Astrocyte of the spinal cord (primary cell): ENCODE measurements at regions not wholly inside any gene's neighbourhood (a gene's known extent, or its start where the extent isn't known, plus 50 kb on each side); places are given as distances from the start of the nearest gene placed in this dataset.

ENCODE experiments used
- DNase-seq: peaks from one replicate; pipeline ENCODE4 v3.0.0; 2011; ENCODE audit warnings: low read depth, low spot score
- H3K4me3 ChIP-seq: 2 replicates; pipeline ENCODE4 v1.5.1; 2011; ENCODE audit warnings: low read depth, mild to moderate bottlenecking, low read length, moderate library complexity
- in situ Hi-C: cut with HindIII; loops from 2 replicates; pipeline ENCODE4 v1.10.0; 2017; ENCODE audit warnings: low sequenced_read_pairs
- TF ChIP-seq, protein P1 (sequence below): IDR thresholded peaks from 2 replicates; pipeline ENCODE4 v1.5.1; 2012; ENCODE audit warnings: low read depth, mild to moderate bottlenecking, low read length, inconsistent platforms

DNA sequence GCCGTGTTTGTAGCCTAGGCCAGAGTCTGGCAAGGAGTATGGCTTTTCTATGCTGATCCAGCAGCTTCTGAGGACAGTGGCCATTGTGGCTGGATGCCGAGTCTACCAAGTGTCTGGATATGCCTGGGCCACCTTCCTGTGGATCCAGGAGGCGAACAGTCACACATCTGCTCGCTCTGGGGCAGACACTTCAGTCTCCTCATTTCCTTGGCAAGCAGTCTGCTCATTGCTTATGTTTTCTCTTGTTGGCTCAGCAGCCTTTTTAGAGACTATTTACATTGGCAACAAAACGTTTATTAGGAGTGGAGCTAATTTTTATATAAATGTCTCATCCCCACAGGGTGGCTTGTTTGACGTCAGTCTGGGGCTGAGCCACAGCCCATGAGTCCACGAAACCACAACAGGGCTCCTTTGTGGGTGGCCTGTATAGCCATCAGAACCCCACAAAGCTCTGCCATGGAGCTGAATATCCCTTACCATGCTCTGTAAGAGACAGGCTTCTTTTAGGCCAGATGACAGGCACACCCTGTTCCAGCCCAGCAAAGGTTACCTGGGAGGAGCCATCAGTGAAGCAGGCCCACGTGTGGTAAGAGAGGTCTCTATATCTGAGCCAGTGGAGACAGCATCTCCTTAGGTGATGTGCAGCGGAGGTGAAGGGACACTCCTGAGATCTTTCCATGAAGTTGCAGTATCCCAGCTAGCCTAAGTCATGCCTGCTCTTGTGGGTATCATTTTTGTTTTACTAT, 221.7 kb downstream of the DIRAS2 start:
- TF ChIP-seq, protein P1, sequence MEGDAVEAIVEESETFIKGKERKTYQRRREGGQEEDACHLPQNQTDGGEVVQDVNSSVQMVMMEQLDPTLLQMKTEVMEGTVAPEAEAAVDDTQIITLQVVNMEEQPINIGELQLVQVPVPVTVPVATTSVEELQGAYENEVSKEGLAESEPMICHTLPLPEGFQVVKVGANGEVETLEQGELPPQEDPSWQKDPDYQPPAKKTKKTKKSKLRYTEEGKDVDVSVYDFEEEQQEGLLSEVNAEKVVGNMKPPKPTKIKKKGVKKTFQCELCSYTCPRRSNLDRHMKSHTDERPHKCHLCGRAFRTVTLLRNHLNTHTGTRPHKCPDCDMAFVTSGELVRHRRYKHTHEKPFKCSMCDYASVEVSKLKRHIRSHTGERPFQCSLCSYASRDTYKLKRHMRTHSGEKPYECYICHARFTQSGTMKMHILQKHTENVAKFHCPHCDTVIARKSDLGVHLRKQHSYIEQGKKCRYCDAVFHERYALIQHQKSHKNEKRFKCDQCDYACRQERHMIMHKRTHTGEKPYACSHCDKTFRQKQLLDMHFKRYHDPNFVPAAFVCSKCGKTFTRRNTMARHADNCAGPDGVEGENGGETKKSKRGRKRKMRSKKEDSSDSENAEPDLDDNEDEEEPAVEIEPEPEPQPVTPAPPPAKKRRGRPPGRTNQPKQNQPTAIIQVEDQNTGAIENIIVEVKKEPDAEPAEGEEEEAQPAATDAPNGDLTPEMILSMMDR: no peak
- H3K4me3 ChIP-seq: no peak overlapping the region
- in situ Hi-C loops: no loop called here
- DNase-seq: peak; percentile 81

DNA sequence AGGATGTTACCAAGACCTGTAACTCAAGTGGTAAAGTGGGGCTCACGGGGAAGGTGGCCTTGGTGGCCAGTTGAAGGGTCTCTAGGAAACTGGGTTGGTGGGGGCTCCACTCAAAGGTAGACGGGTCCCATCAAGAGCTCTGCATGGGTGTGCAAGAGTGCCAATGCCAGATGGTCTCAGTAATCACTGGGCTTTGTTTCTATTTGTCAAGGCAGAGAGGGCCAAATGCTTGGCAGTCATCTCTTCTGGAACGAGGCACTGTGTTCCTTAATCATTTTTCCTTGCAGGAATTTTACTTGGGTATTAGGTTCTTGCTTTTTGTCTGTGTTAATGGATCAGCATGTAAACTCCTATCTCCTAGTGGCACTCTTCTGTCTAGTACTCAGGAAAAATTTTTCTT, 220.8 kb downstream of the DIRAS2 start:
- no peak for DNase-seq
- TF ChIP-seq, protein P1: no peak
- in situ Hi-C loops: no loop called here

DNA sequence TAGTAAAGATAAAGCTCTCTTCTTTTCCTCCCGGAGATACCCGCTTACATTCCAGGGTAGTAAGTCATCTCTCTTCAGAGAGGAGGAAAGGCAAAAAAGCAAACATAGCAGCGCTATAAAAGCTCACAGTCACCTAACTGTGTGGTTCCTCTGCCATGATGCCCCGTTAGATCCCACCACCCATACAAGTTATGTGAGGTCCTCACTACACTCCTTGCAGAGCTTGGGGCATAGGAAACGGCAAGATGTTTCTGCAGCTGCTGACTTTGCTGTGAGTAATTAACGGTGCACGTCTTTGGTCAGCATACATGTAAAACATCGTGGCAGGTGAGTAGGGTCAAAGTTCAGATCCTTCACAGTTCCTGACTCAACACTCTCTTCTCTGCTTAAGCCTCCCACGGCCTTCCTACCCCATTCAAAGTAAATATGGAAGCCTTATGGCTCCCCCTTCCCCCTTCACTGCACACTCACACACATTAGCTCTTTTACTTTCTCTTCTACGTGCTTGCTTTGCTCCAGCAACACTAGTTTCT, 218.9 kb downstream of the DIRAS2 start:
- DNase-seq: peak; percentile 12
- in situ Hi-C loops: no loop called here
- H3K4me3 ChIP-seq: no peak overlapping the region
- TF ChIP-seq, protein P1: no peak

More for the DNA sequence above, 220.8 kb downstream of the DIRAS2 start:
- H3K4me3 ChIP-seq: no peak overlapping the region

DNA sequence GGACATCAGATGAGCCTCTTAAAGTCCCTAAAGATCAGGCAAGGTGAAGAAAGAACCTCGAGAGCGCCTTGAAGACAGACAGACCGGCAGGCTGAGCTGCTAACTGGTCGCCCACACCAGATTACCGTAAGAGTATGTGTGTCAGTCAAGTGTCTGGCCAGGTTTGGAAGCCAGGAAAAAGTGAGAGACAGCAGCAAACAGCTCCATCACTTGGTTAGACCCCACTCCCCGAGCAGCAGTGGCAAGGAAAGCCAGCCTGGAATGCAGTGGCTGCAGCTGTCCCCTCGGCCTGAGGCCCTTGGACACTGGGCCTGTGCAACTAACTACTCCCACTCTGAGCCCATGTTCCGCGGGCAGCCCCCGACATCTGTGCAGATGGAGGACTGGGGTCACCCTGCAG, 214.1 kb downstream of the DIRAS2 start:
- DNase-seq: no peak
- TF ChIP-seq, protein P1: no peak
- H3K4me3 ChIP-seq: no peak overlapping the region
- in situ Hi-C loops: no loop called here

DNA sequence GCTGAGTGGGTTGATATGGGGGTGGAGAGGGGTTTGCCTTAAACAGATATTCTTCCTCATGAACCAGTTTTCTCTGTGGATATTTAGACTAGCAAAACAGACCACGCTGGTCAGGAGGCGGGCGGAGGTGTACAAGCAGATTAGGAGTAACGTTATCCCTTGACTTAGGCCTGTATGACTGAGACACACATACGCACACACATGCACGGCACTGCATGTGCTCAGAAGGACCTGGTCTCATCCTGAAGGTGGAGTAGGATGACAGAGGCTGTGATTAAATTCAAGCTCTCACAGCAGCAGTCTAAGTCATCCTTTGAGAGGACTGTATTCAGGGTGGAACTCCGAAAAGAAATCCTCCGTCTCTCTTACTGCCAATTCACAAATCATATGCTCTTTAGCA, 209.7 kb downstream of the DIRAS2 start:
- H3K4me3 ChIP-seq: peak overlapping the region; percentile 25
- DNase-seq: no peak
- TF ChIP-seq, protein P1: no peak
- in situ Hi-C loops: no loop called here

DNA sequence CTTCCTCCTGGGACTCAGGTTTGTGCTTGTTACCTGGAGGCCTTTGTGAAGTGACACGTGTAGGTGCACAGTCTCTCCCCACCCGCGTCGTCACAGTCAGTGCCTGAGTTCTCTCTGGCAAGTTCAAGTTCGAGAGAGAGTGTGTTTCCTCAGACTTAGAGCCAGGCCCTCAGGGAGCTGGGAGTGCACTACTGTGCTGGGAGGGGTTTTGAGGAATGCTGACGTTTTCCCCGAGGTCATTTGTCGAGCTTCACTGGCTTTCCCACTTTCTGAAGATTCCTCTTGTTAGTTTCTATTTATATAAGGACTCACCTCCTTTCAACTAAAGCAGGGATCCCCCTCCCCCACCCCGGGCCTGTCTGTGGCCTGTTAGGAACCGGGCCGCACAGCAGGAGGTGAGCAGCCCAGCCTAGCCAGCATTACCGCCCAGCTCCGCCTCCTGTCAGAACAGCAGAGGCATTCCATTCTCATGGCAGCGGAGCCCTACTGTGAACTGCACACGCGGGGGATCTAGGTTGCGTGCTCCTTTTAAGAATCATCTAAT, 209.2 kb downstream of the DIRAS2 start:
- H3K4me3 ChIP-seq: peak overlapping the region; percentile 25
- in situ Hi-C loops: no loop called here
- TF ChIP-seq, protein P1: no peak
- DNase-seq: peak; percentile 93
